Epithelial cell of proximal tubule (primary cell): ENCODE measurements at regions not wholly inside any gene's neighbourhood (a gene's known extent, or its start where the extent isn't known, plus 50 kb on each side); places are given as distances from the start of the nearest gene placed in this dataset.
"Not testable (repeated sequence)": the region's sequence is repeated elsewhere in the genome, so short reads cannot be mapped to it uniquely, and the experiment has no call there.

Experiments used
- DNase-seq: peaks from one replicate; pipeline ENCODE4 v3.0.0-alpha.2; 2011; ENCODE audit warnings: low read depth
- H3K4me3 ChIP-seq: 2 replicates; pipeline ENCODE4 v1.5.1; 2011; ENCODE audit warnings: low read depth, mild to moderate bottlenecking, low read length
- TF ChIP-seq, protein P1 (sequence below): conservative IDR thresholded peaks from 2 replicates; pipeline ENCODE4 v1.5.1; 2012; ENCODE audit warnings: low read depth, mild to moderate bottlenecking, low read length

- TF ChIP-seq, protein P1, sequence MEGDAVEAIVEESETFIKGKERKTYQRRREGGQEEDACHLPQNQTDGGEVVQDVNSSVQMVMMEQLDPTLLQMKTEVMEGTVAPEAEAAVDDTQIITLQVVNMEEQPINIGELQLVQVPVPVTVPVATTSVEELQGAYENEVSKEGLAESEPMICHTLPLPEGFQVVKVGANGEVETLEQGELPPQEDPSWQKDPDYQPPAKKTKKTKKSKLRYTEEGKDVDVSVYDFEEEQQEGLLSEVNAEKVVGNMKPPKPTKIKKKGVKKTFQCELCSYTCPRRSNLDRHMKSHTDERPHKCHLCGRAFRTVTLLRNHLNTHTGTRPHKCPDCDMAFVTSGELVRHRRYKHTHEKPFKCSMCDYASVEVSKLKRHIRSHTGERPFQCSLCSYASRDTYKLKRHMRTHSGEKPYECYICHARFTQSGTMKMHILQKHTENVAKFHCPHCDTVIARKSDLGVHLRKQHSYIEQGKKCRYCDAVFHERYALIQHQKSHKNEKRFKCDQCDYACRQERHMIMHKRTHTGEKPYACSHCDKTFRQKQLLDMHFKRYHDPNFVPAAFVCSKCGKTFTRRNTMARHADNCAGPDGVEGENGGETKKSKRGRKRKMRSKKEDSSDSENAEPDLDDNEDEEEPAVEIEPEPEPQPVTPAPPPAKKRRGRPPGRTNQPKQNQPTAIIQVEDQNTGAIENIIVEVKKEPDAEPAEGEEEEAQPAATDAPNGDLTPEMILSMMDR, result no peak
- DNase-seq, result no peak
- H3K4me3 ChIP-seq, result no peak overlapping the region
These were observed 119.4 kb downstream of the TLR4 start for GRCh38 chr9:117823576-117823975.

DNA sequence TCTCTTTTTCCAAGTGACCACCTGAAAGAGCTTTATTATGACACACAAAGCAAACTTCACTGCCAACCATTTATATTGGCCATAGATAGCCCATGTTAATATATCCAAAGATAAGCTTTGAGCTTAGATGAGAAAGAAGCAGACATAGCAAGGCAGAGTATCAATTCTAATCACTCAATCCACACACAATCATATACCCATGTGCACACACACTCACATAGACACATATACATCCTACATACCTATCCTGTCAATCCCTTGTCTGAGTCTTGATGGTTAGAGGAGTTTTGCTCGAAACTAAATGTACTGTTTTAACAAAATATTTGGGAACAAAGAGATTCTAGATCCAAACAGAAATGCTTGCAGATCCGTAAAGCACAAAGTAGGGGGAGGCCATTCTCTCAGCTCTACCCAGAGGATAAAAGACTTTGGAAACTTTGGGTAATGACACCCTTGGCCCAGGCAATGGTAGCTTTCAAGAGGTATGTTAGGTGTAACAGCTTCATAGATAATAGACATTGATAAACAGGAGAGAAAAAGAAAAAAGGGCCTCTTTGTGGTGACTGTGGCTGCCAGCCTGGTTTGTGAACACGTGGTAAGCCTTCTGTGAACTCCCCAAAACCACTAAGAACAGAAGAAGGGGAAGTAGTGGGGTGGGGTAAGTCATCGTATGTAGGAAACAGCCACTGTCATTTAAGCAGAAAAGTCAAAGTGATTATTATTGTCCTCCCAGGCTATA lies 121.6 kb downstream of the TLR4 start:
- H3K4me3 ChIP-seq, result no peak overlapping the region

GRCh38 chr9:117826837-117827236 lies 122.6 kb downstream of the TLR4 start:
- H3K4me3 ChIP-seq, result no peak overlapping the region
- no peak for DNase-seq
- TF ChIP-seq, protein P1, result no peak

More for the DNA sequence above, 121.6 kb downstream of the TLR4 start:
- TF ChIP-seq, protein P1, result no peak
- DNase-seq, result no peak

- no peak for DNase-seq
- H3K4me3 ChIP-seq, result no peak overlapping the region
- TF ChIP-seq, protein P1, result no peak
These were observed 123.3 kb downstream of the TLR4 start for GRCh38 chr9:117827456-117827855.

DNA sequence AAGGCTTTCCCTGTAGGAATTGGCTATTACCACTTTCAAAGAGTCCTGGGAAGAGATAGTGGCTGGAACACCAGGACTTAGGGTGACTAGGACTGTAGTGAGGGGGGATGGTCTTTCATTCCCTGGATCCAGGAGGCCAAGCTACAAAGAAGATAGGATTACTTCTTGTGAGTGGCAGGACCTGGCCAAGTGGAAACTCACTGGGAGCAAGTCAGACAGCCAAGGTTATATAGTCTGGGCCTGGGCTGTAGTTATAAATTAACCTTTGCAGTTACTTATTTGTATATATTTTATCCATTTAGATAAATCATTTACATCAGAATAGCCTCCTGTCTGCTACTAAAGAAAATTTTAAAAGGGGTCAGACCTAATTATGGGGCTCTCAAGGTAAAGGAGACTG lies 124.3 kb downstream of the TLR4 start:
- peak; percentile 59 for DNase-seq
- TF ChIP-seq, protein P1, result no peak
- H3K4me3 ChIP-seq, result no peak overlapping the region

- DNase-seq, result no peak
- no peak overlapping the region for H3K4me3 ChIP-seq
- TF ChIP-seq, protein P1, result no peak
These were observed 131.6 kb downstream of the TLR4 start for GRCh38 chr9:117835798-117836197.

- TF ChIP-seq, protein P1, result no peak
- DNase-seq, result no peak
- no peak overlapping the region for H3K4me3 ChIP-seq
These were observed 135.7 kb downstream of the TLR4 start for GRCh38 chr9:117839862-117840261.

- H3K4me3 ChIP-seq, DNase-seq: not testable (repeated sequence)
These were observed 147.7 kb downstream of the TLR4 start for GRCh38 chr9:117851836-117852461.
